AG04449 (cell line): ENCODE measurements at regions not wholly inside any gene's neighbourhood (a gene's known extent, or its start where the extent isn't known, plus 50 kb on each side); places are given as distances from the start of the nearest gene placed in this dataset.
"Not testable (repeated sequence)": the region's sequence is repeated elsewhere in the genome, so short reads cannot be mapped to it uniquely, and the experiment has no call there.

ENCODE experiments used
- CTCF ChIA-PET: fragments of 350-600 bp; formaldehyde crosslinking; extraction: SDS; loops from one replicate; lab custom pipeline; 2021; ENCODE audit warnings: antibody characterized with exemption; lab: Yijun Ruan, JAX
- POLR2A ChIA-PET: fragments of 400-600, 350-600 bp; formaldehyde crosslinking; extraction: SDS; loops from one replicate; lab custom pipeline; 2020; ENCODE audit warnings: antibody characterized with exemption, inconsistent platforms; lab: Yijun Ruan, JAX
- DNase-seq: peaks from one replicate; pipeline ENCODE4 v3.0.0-alpha.2; 2010; ENCODE audit warnings: low read depth, low spot score
- H3K4me3 ChIP-seq: 2 replicates; pipeline ENCODE4 v1.5.1; 2011; ENCODE audit warnings: low read depth, mild to moderate bottlenecking, control low read depth, low read length
- CTCF ChIP-seq: IDR thresholded peaks from one replicate; pipeline ENCODE4 v1.5.1; 2011; ENCODE audit warnings: mild to moderate bottlenecking, moderate library complexity, low read length, control low read depth, inconsistent platforms; ENCODE audit not compliant: insufficient read depth; ENCODE audit errors: missing control alignments

GRCh38 chr3:74921676-74922075, 307.2 kb upstream of the CNTN3 start:
- H3K4me3 ChIP-seq, result no peak overlapping the region
- ChIA-PET POLR2A (no interaction called here), CTCF (no interaction called here)
- no peak for TF ChIP-seq CTCF
- no peak for DNase-seq

- no peak overlapping the region for H3K4me3 ChIP-seq
- POLR2A ChIA-PET, result no interaction called here
- no peak for TF ChIP-seq CTCF
- CTCF ChIA-PET, result no interaction called here
- DNase-seq, result no peak
These were observed 306.4 kb upstream of the CNTN3 start for GRCh38 chr3:74920721-74921350.

GRCh38 chr3:74916696-74917095, 302.2 kb upstream of the CNTN3 start:
- ChIA-PET POLR2A (no interaction called here), CTCF (no interaction called here)

GRCh38 chr3:74906181-74906580, 291.7 kb upstream of the CNTN3 start:
- TF ChIP-seq CTCF, result no peak
- DNase-seq, result no peak
- POLR2A ChIA-PET, result no interaction called here

More at GRCh38 chr3:74916696-74917095, 302.2 kb upstream of the CNTN3 start:
- no peak overlapping the region for H3K4me3 ChIP-seq
- no peak for TF ChIP-seq CTCF
- DNase-seq, result no peak

GRCh38 chr3:74905478-74905877, 291.0 kb upstream of the CNTN3 start:
- CTCF ChIA-PET, result no interaction called here
- H3K4me3 ChIP-seq, result no peak overlapping the region
- TF ChIP-seq CTCF, result no peak
- POLR2A ChIA-PET, result no interaction called here
- DNase-seq, result no peak

More at GRCh38 chr3:74906181-74906580, 291.7 kb upstream of the CNTN3 start:
- H3K4me3 ChIP-seq, result no peak overlapping the region
- CTCF ChIA-PET, result no interaction called here

GRCh38 chr3:74904646-74905045, 290.2 kb upstream of the CNTN3 start:
- H3K4me3 ChIP-seq, result no peak overlapping the region
- CTCF ChIA-PET, result no interaction called here
- TF ChIP-seq CTCF, result no peak
- no peak for DNase-seq
- POLR2A ChIA-PET, result no interaction called here

- DNase-seq, CTCF ChIA-PET, POLR2A ChIA-PET, H3K4me3 ChIP-seq: not testable (repeated sequence)
These were observed 285.5 kb upstream of the CNTN3 start for GRCh38 chr3:74899796-74900516.
